Hematopoietic multipotent progenitor cell (in vitro differentiated cells): ENCODE measurements at regions not wholly inside any gene's neighbourhood (a gene's known extent, or its start where the extent isn't known, plus 50 kb on each side); places are given as distances from the start of the nearest gene placed in this dataset.
A peak's percentile ranks its signal among the peaks of the same experiment; 100 is the strongest.
"Not testable (repeated sequence)": the region's sequence is repeated elsewhere in the genome, so short reads cannot be mapped to it uniquely, and the experiment has no call there.

ENCODE experiments used
- DNase-seq, 3 donors: peaks; one replicate each; pipeline ENCODE4 v3.0.0-alpha.2; 2011 to 2015; ENCODE audit warnings: low read depth in 2 of 3, low spot score in 2 of 3

GRCh38 chr13:32828711-32829110 is 187.5 kb upstream of the KL start:
- no peak for DNase-seq

- DNase-seq, result no peak
These were observed 187.0 kb upstream of the KL start for GRCh38 chr13:32829269-32829668.

- DNase-seq, result no peak
These were observed 186.4 kb upstream of the KL start for GRCh38 chr13:32829676-32830335.

GRCh38 chr13:32830336-32831031 is 185.7 kb upstream of the KL start:
- no peak for DNase-seq

GRCh38 chr13:32837307-32837972 is 178.8 kb upstream of the KL start:
- DNase-seq, result peak in 1 of 3 donors; percentile 17

- no peak for DNase-seq
These were observed 178.0 kb upstream of the KL start for GRCh38 chr13:32837973-32838927.

GRCh38 chr13:32838945-32839344 is 177.3 kb upstream of the KL start:
- DNase-seq, result peak in 2 of 3 donors; percentile 17 to 77

- DNase-seq, result no peak
These were observed 176.1 kb upstream of the KL start for GRCh38 chr13:32840113-32840512.

GRCh38 chr13:32840989-32841713 is 175.1 kb upstream of the KL start:
- no peak for DNase-seq

GRCh38 chr13:32845952-32846950 is 170.0 kb upstream of the KL start:
- DNase-seq, result no peak

GRCh38 chr13:32847976-32848375 is 168.2 kb upstream of the KL start:
- not testable (repeated sequence) for DNase-seq

- no peak for DNase-seq
These were observed 166.9 kb upstream of the KL start for GRCh38 chr13:32849369-32849768.

- no peak for DNase-seq
These were observed 165.7 kb upstream of the KL start for GRCh38 chr13:32850316-32851052.

- DNase-seq, result no peak
These were observed 164.8 kb upstream of the KL start for GRCh38 chr13:32851083-32852069.

GRCh38 chr13:32852526-32852925 is 163.7 kb upstream of the KL start:
- DNase-seq, result no peak

GRCh38 chr13:32857077-32857476 is 159.1 kb upstream of the KL start:
- DNase-seq, result no peak

GRCh38 chr13:32857689-32858088 is 158.5 kb upstream of the KL start:
- no peak for DNase-seq
